ENCODE measurements at regions not wholly inside any gene's neighbourhood (a gene's known extent, or its start where the extent isn't known, plus 50 kb on each side); places are given as distances from the start of the nearest gene placed in this dataset.

DNA sequence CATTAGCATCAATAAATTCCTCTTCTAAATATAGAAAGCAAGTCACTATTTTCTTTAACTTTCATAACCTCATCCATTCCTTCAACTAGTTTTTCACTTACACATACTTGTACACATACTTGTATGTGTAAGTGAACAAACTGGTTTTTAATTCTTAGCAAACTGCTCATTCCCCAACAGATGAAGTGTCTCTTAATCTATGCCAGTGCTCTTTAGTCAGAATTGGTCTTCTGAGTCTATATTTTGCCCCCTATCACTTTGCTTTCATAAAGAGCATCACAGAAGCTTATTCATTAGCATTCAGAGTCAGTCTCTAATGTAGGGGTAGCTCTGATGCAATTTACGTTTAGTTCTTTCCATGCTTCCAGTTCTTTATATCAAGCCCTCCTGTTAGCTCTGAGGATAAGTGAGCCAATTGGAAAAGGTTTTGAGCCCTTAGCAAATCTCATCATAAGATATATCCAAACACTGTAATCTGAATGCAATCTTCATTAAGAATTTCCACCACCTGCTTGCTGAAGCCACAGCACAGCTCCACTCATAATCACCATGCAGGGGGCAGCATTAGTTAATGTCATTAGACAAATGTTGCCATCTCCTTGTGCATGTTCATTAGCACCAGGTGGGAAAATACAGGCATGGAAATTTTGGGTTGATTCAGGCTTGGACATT, 178.5 kb upstream of the SLC24A2 start:
- no peak for DNase-seq

GRCh38 chr9:19965336-19965735, 176.5 kb upstream of the SLC24A2 start:
- Histone ChIP-seq H3K4me1 (no peaks in the 10 kb centered on the region), H3K27me3 (no peaks in the 10 kb centered on the region), H3K9me3 (no peaks in the 10 kb centered on the region), H3K4me3 (ENCODE audit: low read depth, low read length) (no peak overlapping the region), H3K36me3 (no peaks in the 10 kb centered on the region)
- TF ChIP-seq CTCF (IDR thresholded peaks at IDR 0.05; ENCODE audit: low read depth, low read length): no peak
- DNase-seq: no peak

More for the DNA sequence above, 178.5 kb upstream of the SLC24A2 start:
- H3K36me3 ChIP-seq: no peaks in the 10 kb centered on the region
- no peaks in the 10 kb centered on the region for H3K4me1 ChIP-seq
- no peaks in the 10 kb centered on the region for H3K27me3 ChIP-seq
- TF ChIP-seq CTCF (IDR thresholded peaks at IDR 0.05; ENCODE audit: low read depth, low read length): no peak
- H3K9me3 ChIP-seq: no peaks in the 10 kb centered on the region
- H3K4me3 ChIP-seq (ENCODE audit: low read depth, low read length): no peak overlapping the region

- Histone ChIP-seq H3K36me3 (no peaks in the 10 kb centered on the region), H3K9me3 (no peaks in the 10 kb centered on the region), H3K27me3 (no peaks in the 10 kb centered on the region), H3K4me3 (ENCODE audit: low read depth, low read length) (no peak overlapping the region), H3K4me1 (no peaks in the 10 kb centered on the region)
- DNase-seq: no peak
- no peak for TF ChIP-seq CTCF (IDR thresholded peaks at IDR 0.05; ENCODE audit: low read depth, low read length)
Measured at GRCh38 chr9:19947996-19948395, 159.2 kb upstream of the SLC24A2 start.

GRCh38 chr9:19946441-19947109, 157.7 kb upstream of the SLC24A2 start:
- Histone ChIP-seq H3K36me3 (no peaks in the 10 kb centered on the region), H3K4me3 (ENCODE audit: low read depth, low read length) (no peak overlapping the region), H3K9me3 (no peaks in the 10 kb centered on the region), H3K27me3 (no peaks in the 10 kb centered on the region; the same call in 1 of the 2 replicates), H3K4me1 (no peaks in the 10 kb centered on the region)
- no peak for TF ChIP-seq CTCF (IDR thresholded peaks at IDR 0.05; ENCODE audit: low read depth, low read length)
- DNase-seq: no peak

DNA sequence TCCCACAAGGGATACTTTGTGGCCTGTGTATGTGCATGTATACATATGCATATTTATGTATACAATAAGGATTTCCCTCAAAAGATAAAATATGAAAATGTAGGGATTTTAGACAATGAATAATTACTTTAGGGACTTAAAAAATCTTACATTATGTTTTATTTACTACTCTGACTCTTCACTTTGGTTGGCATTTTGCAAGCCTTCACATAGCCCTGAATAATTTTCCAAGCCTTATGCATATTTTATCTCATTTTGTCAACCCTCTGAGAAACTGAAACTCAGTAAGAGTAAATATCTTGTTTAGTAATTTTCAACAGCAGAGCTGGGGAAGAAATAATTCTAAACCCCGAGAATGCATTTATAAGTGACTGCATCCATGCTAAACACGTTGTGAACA, 153.0 kb upstream of the SLC24A2 start:
- TF ChIP-seq CTCF (IDR thresholded peaks at IDR 0.05; ENCODE audit: low read depth, low read length): no peak
- Histone ChIP-seq H3K9me3 (no peaks in the 10 kb centered on the region), H3K4me1 (no peaks in the 10 kb centered on the region), H3K36me3 (no peaks in the 10 kb centered on the region), H3K4me3 (ENCODE audit: low read depth, low read length) (no peak overlapping the region), H3K27me3 (no peaks in the 10 kb centered on the region; the same call in 1 of the 2 replicates)
- DNase-seq: no peak

Data from BE2C (cell line).